Mononuclear cell (primary cell): ENCODE measurements at regions not wholly inside any gene's neighbourhood (a gene's known extent, or its start where the extent isn't known, plus 50 kb on each side); places are given as distances from the start of the nearest gene placed in this dataset.

Experiments
- H3K27me3 ChIP-seq: 2 replicates; pipeline ENCODE4 v1.6.0; 2011; ENCODE audit warnings: low read length, control low read depth; ENCODE audit not compliant: insufficient read depth
- H3K4me1 ChIP-seq: 2 replicates; pipeline ENCODE4 v1.5.1; 2011; ENCODE audit warnings: mild to moderate bottlenecking, low read length, control low read depth; ENCODE audit not compliant: insufficient read depth
- H3K4me3 ChIP-seq: 2 replicates; pipeline ENCODE4 v1.5.1; 2011; ENCODE audit warnings: mild to moderate bottlenecking, low read length, moderate library complexity
- H3K9me3 ChIP-seq: 2 replicates; pipeline ENCODE4 v1.5.1; 2011; ENCODE audit warnings: low read depth, mild to moderate bottlenecking, control low read depth, low read length

DNA sequence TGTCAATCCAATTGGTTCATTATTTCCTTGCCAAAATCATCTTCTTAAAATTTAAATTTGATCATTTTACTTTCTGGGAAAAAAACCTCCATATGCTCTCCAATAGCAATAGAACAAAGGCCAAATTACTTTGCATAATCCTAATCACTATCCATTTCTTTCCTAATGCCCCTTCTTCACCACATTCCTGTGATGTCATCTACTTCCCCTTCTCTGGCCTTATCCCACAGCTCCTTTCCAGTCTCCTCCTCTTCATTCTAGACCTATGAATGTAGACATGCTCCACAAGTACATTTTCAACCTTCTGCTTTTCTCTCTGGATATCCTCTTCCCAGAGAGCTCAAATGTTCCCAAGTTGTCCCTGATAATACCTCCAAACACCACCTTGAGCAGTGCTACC is 216.6 kb downstream of the MRPL39 start:
- H3K9me3 ChIP-seq = no peaks in the 10 kb centered on the region
- no peak overlapping the region for H3K4me3 ChIP-seq
- no peaks in the 10 kb centered on the region for H3K4me1 ChIP-seq
- H3K27me3 ChIP-seq = no peaks in the 10 kb centered on the region

DNA sequence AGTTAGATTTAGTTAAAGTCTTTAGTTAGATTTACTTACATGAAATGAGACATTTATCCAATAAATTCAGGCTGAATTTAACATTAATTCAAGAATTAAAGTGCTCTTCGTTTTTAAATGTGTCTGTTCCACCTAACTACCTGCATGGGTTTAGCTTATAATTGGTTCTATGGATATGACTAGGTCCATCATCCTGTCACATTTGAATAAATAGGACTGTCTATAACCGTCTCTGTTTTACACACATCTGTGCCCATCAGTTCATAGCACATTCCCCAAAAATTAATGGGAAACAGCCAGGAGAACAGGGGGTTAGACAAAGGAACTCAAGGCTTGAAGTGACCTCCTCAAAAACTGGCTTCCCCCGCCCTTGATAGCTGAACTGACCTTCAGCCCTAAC is 219.6 kb downstream of the MRPL39 start:
- no peaks in the 10 kb centered on the region for H3K4me1 ChIP-seq
- no peaks in the 10 kb centered on the region for H3K9me3 ChIP-seq
- H3K27me3 ChIP-seq = no peaks in the 10 kb centered on the region
- no peak overlapping the region for H3K4me3 ChIP-seq

DNA sequence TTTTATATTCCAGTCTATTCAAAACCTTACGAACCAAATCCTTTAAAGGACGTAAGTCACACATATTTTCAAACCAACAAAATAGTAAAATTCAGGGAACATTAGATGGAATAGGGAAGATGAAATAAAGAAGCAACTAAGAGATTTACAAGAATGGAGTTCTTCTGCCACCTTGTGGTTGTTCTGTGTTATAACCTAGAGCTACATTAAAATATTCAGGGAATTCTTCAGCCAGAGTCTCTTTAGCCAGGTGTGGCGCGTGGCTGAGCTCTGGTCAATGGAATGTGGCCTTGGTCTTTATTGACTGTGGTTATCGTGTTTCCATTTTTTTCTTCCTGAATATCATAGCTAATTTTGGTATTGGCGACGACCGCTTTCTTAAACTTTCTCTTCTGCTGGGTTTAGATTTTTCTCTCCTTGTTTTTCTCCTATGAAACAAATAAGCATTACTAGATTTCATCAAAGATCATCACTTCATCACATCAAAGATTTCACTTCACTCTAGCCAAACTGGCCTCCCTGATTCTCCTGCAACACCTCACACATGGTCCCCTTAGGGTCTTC is 221.3 kb downstream of the MRPL39 start:
- Histone ChIP-seq H3K4me1 (no peaks in the 10 kb centered on the region), H3K9me3 (no peaks in the 10 kb centered on the region), H3K27me3 (no peaks in the 10 kb centered on the region), H3K4me3 (no peak overlapping the region)

DNA sequence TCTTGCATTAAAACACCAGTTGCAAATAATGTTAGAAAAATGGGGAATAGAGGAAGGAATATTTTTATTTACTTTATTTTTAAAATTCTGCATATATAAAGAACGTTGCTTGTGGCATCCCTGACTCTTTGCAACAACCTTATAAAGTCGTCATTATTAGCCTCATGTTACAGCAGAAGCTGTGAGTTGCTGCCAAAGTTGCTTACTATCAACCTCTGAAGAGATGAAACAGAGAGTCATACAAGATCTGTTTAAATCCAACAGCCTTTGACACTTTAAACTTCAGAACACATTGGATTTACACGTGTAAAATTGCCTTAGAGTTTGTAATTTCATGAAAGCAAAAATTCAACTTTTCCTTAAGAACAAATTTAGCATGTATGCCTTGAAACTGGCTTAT is 221.9 kb downstream of the MRPL39 start:
- Histone ChIP-seq H3K27me3 (no peaks in the 10 kb centered on the region), H3K4me3 (no peak overlapping the region), H3K9me3 (no peaks in the 10 kb centered on the region), H3K4me1 (no peaks in the 10 kb centered on the region)

DNA sequence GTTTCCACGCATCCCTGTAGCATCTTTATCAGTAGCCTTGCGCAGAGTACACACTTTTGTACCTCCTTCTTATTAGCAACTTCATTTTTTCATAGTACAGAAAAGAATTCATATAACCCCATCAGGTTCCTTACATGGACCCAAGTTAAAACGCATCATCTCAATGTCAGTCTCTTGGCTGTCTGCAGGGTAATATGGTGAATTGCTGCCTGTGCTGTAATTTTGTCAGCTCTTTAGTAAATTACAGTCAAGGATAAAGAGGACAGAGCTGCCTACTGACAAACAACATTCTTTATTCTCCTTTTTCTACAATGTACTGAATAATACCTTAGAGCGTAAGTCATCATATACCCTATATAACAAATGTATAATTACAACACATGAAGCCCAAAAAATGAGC is 222.5 kb downstream of the MRPL39 start:
- Histone ChIP-seq H3K4me3 (no peak overlapping the region), H3K9me3 (no peaks in the 10 kb centered on the region), H3K27me3 (no peaks in the 10 kb centered on the region), H3K4me1 (no peaks in the 10 kb centered on the region)

DNA sequence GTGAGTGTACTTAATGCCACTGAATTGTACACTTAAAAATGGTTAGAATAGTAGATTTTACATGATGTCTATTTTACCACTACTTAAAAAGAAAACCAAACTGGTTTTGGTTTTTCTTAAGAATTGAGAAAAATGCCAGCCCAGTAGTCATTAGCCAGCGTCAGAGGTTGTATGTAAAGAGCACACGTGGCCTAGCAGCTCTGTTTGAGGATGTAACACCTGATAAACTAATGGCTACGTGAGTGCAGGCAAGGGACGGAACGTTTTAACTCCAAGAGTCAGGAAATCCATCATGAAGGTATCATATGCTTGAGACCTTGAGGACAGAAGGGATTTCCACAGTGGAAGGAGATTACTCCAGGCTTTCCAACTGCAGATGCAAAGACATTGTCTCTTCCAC is 223.7 kb downstream of the MRPL39 start:
- Histone ChIP-seq H3K9me3 (no peaks in the 10 kb centered on the region), H3K27me3 (no peaks in the 10 kb centered on the region), H3K4me1 (no peaks in the 10 kb centered on the region), H3K4me3 (no peak overlapping the region)

DNA sequence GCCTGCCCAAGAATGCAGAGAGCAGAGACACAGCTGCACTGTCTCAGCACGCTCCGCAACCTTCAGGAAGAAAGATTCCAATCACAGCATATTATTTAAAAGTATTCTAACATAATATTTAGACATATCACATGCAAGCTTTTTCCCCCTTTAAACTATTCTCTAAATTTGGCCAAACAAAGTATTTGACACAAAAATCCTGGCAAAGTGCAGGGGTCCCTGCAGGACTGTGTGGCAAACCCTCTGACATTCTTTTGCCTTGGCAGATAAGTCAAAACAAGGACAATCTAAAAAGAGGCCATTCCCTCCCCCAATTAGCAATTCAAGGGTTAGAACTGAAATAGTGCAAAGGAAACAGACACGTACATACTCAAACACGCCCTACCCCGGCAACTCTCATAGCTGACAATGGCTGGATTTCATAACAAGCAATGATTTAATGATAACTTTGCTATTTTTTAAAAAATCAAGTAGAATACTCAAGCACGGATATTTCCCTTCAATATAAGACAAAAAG is 225.3 kb downstream of the MRPL39 start:
- no peaks in the 10 kb centered on the region for H3K9me3 ChIP-seq
- H3K4me1 ChIP-seq = no peaks in the 10 kb centered on the region
- no peak overlapping the region for H3K4me3 ChIP-seq
- H3K27me3 ChIP-seq = no peaks in the 10 kb centered on the region

DNA sequence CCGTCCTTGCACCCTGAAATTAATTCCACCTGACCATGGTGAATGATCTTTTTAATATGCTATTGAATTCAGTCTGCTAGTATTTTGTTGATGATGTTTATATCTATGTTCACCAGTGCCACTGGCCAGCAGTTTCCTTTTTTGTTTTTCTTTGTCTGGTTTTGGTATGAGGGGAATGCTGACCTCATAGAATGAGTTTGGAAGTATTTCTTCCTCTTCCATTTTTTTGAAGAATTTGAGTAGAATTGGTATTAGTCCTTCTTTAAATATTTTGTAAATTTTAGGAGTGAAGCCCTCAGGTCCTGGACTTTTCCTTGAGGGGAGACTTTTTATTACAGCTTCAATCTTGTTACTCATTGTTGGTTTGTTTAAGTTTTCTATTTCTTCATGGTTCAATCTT is 231.6 kb downstream of the MRPL39 start:
- H3K4me3 ChIP-seq = no peak overlapping the region

DNA sequence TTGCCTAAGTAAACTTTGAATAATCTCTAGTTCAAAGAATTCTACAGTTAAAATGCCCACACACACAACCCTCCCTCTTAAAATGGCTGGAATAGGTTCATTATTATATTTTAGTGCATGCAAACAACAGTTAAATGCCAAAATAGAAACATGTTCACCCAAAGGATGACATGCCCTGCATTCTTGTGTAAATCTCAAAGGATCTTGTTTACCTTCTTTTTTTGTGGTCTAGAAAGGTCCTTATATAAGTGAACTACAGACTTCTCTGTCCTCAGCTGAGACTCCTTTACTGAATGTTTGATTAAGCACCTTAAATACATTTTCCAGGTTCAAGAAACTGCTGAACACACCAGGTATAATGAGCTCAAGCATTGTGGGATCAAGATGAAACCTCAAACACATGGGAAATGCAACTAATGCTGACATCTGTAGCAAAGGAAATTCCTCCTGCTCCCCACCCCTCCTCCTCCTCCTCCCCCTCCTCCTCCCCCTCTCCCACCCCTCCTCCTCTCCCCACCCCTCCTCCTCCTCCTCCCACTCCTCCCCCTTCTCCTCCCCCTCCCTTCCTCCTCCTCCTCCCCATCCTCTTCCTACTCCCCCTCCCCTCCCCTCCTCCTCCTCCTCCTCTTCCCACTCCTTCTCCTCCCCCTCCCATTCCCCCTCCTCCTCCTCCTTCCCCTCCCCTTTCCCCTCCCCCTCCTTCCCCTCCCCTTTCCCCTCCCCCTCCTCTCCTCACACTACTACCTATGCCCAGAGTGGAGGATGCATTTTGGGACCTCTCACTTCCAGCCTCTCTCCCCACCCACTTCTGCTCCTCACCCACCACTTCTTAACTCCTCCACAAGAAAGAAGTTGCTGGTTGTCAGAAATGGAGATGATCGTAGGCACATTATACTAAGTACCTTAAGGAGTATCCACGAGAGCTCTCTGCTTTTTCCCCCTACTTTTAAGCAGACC is 233.9 kb downstream of the MRPL39 start:
- Histone ChIP-seq H3K27me3 (no peaks in the 10 kb centered on the region), H3K9me3 (no peaks in the 10 kb centered on the region), H3K4me1 (no peaks in the 10 kb centered on the region), H3K4me3 (no peak overlapping the region)

More for the DNA sequence above, 231.6 kb downstream of the MRPL39 start:
- no peaks in the 10 kb centered on the region for H3K9me3 ChIP-seq
- H3K4me1 ChIP-seq = no peaks in the 10 kb centered on the region
- no peaks in the 10 kb centered on the region for H3K27me3 ChIP-seq

DNA sequence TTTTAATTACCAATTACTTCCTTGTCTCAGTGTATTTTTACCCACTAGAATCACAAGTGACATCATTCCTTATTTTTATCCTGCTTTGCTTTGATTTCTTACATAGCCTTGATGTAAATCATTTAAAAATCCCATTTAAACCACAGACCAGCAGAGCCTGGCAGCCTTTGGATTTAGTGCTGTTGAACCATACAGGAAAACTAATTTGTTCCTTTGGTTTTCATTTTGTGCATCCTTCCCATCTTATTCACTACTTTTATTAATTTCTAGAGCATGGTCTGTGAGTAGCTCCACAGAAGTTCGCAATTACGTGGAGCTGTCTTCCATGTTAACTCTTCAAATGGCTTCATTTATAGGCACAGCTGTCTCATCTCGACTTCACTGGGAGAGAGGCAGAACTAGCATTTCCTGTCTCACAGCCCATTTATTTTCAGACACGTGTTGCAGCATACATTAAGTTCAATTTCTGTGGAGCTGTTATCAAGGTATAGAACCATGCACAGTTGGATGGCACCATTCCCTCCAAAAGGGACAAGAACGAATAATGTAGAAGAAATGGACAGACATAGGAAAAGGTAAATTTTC is 235.3 kb downstream of the MRPL39 start:
- Histone ChIP-seq H3K4me1 (no peaks in the 10 kb centered on the region), H3K27me3 (no peaks in the 10 kb centered on the region), H3K9me3 (no peaks in the 10 kb centered on the region), H3K4me3 (no peak overlapping the region)

DNA sequence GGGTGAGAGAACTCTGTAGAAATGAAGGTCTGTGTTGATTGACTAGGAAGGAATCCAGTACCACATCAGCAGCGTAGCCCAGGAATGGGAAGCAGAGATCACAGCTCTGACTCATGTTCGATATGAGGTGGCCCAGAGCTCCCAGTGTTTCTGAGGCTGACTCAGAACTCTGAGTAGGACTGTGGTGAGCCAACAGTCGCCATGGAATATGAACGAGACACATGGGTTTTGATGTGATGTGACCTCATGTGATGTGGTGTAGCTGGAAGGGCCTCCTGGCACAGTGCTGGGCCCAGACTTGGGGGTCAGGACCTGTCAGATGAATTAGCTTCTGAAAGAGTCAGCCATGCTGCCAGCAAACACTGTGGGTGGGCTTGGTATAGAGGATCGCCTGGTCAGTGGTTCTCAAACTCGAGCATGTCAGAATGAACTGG is 237.0 kb downstream of the MRPL39 start:
- H3K27me3 ChIP-seq = no peaks in the 10 kb centered on the region
- no peaks in the 10 kb centered on the region for H3K9me3 ChIP-seq
- H3K4me3 ChIP-seq = no peak overlapping the region
- H3K4me1 ChIP-seq = no peaks in the 10 kb centered on the region

DNA sequence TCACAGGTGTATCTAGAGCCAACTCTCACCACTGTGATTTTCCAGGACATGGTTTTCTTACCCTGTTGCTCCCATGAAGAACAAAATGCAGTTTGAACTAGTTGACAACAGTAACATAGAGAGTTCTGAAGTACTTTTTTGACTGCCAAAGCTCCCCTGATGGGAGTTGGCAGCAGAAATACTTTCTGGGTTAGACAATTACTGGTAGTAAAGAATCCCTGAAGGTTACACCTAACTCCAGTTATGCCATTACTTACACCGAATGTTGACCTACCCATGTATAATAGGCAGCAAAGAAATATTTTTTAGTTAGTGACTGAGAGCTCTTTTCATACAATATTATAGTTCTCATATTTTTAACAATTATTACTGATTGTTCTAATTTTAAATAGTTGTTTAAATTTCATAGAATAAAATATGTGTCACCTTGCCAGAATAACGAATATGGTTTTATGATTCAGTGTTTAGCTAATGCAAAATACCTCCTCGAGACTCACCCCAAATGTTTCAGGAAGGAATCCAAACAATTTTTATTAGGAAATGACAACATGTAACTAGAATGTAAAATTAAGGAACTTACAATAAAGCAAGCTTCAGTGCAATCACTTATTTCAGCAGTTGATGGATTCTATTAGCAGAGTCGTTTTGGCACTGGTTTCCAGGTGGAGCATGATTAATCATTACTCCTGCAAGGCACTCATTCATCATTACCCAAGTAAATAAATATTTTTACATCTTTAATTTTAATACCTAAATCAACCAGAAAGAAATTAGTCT is 237.6 kb downstream of the MRPL39 start:
- Histone ChIP-seq H3K9me3 (no peaks in the 10 kb centered on the region), H3K27me3 (no peaks in the 10 kb centered on the region), H3K4me3 (no peak overlapping the region), H3K4me1 (no peaks in the 10 kb centered on the region)

DNA sequence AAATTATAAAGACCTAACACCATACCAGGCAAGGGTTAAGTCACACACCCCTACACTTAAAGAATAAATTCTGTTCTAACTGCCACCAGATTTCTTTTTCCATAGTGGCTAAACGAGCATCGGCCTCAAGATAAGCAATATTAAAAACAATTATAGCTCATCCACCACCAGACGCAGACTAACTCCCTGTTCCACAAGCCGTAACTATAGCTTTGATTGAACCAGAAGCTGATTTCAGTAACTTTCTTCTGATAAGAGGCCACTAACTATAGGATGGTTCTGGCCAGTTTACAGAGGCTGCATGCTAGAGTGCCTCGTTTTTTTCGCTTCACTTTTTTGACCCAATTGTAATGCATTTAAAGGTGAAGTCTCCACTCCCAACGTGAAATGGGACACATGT is 238.8 kb downstream of the MRPL39 start:
- no peaks in the 10 kb centered on the region for H3K4me1 ChIP-seq
- no peaks in the 10 kb centered on the region for H3K9me3 ChIP-seq

DNA sequence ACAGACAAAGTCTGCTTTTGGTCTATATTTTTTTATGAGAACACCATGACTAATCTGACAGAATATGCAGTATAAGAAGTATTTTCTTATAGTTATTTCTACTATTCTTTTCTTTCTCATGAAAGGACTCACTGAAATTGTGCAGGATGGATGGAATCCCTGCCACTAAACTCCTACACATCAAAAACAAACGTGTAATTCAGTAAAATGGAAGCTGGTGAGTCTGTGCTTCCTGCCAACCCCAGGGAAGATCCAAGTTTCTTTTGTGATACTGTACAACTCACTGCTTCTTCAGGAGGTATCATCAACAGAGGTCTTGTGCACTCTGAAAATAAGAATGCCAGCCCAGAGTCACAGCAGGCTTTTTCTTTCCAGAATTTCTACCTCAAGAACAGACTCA is 241.2 kb downstream of the MRPL39 start:
- Histone ChIP-seq H3K9me3 (no peaks in the 10 kb centered on the region), H3K27me3 (no peaks in the 10 kb centered on the region), H3K4me3 (no peak overlapping the region), H3K4me1 (no peaks in the 10 kb centered on the region)

More for the DNA sequence above, 238.8 kb downstream of the MRPL39 start:
- Histone ChIP-seq H3K4me3 (no peak overlapping the region), H3K27me3 (no peaks in the 10 kb centered on the region)
